HepG2 (cell line): ENCODE measurements at regions not wholly inside any gene's neighbourhood (a gene's known extent, or its start where the extent isn't known, plus 50 kb on each side); places are given as distances from the start of the nearest gene placed in this dataset.

Experiments used
- FIP1L1 ChIP-seq: fragments of 200-400 bp; formaldehyde crosslinking; IDR thresholded peaks from 2 replicates; pipeline ENCODE4 v1.6.1; 2018; ENCODE audit warnings: low read depth, mild to moderate bottlenecking, low read length, moderate library complexity, borderline replicate concordance; ENCODE audit not compliant: insufficient read depth
- FOXC1 ChIP-seq: sonication (generic); formaldehyde crosslinking; IDR thresholded peaks from 2 replicates; pipeline ENCODE4 v1.8.0; 2022; ENCODE audit warnings: mild to moderate bottlenecking, missing genetic modification reagents, borderline replicate concordance
- FOXO1 ChIP-seq: sonication (generic); formaldehyde crosslinking; IDR thresholded peaks from 2 replicates; pipeline ENCODE4 v1.4.0; 2020; ENCODE audit warnings: missing genetic modification reagents
- KLF16 ChIP-seq, 2 experiments: sonication (generic) in 1 of 2; formaldehyde crosslinking in 1 of 2; IDR thresholded peaks; 2 replicates each; pipeline versions ENCODE4 v1.6.1 to v1.8.0; 2016 to 2023; ENCODE audit warnings: missing genetic modification reagents in 2 of 2, missing compliant biosample characterization in 1 of 2
- MAZ ChIP-seq, 2 experiments: sonication (generic) in 1 of 2; formaldehyde crosslinking in 1 of 2; IDR thresholded peaks; 2 replicates each; pipeline versions ENCODE4 v1.5.0 to v1.6.1; 2012 to 2020; ENCODE audit warnings: low read depth in 2 of 2, mild to moderate bottlenecking in 2 of 2, borderline replicate concordance in 1 of 2, improper control_type of control experiment in 1 of 2, low read length in 1 of 2, missing genetic modification reagents in 1 of 2, moderate library complexity in 1 of 2
- MIER2 ChIP-seq: IDR thresholded peaks from 2 replicates; pipeline ENCODE4 v1.6.1; 2016; ENCODE audit warnings: missing biosample characterization, missing genetic modification reagents
- PHF20 ChIP-seq: sonication (generic); formaldehyde crosslinking; IDR thresholded peaks from 2 replicates; pipeline ENCODE4 v1.5.0; 2020; ENCODE audit warnings: mild to moderate bottlenecking, missing genetic modification reagents
- SIX1 ChIP-seq: sonication (generic); formaldehyde crosslinking; IDR thresholded peaks from 2 replicates; pipeline ENCODE4 v1.4.0; 2020; ENCODE audit warnings: missing genetic modification reagents, borderline replicate concordance
- SYNCRIP ChIP-seq: fragments of 200-400 bp; formaldehyde crosslinking; IDR thresholded peaks from 2 replicates; pipeline ENCODE4 v1.6.1; 2018; ENCODE audit warnings: mild to moderate bottlenecking, low read depth, low read length; ENCODE audit not compliant: insufficient read depth
- ZBTB7B ChIP-seq: sonication (generic); formaldehyde crosslinking; IDR thresholded peaks from 2 replicates; pipeline ENCODE4 v1.4.0; 2020; ENCODE audit warnings: missing genetic modification reagents
- ZNF224 ChIP-seq: sonication (generic); formaldehyde crosslinking; IDR thresholded peaks from 2 replicates; pipeline ENCODE4 v1.5.0; 2020; ENCODE audit warnings: mild to moderate bottlenecking, missing genetic modification reagents
- ZNF564 ChIP-seq: sonication (generic); formaldehyde crosslinking; IDR thresholded peaks from 2 replicates; pipeline ENCODE4 v1.8.1; 2023; ENCODE audit warnings: mild to moderate bottlenecking, missing genetic modification reagents
- ZNF569 ChIP-seq: sonication (generic); formaldehyde crosslinking; IDR thresholded peaks from 2 replicates; pipeline ENCODE4 v1.5.0; 2020; ENCODE audit warnings: mild to moderate bottlenecking, missing genetic modification reagents, moderate library complexity, borderline replicate concordance
- TF ChIP-seq, protein P1 (sequence below): sonication (generic); formaldehyde crosslinking; IDR thresholded peaks from 2 replicates; pipeline ENCODE4 v1.4.0; 2020; ENCODE audit warnings: missing genetic modification reagents, borderline replicate concordance
- TF ChIP-seq, protein P2 (sequence below), 2 experiments: sonication (generic) in 1 of 2; formaldehyde crosslinking in 1 of 2; IDR thresholded peaks; 2 replicates each; pipeline versions ENCODE4 v1.4.0 to v1.6.1; 2016 to 2020; ENCODE audit warnings: borderline replicate concordance in 1 of 2, low read depth in 1 of 2, mild to moderate bottlenecking in 1 of 2, missing genetic modification reagents in 1 of 2
- TF ChIP-seq, protein P3 (sequence below): sonication (generic); formaldehyde crosslinking; IDR thresholded peaks from 2 replicates; pipeline ENCODE4 v1.8.0; 2022; ENCODE audit warnings: missing genetic modification reagents, mild to moderate bottlenecking, inconsistent platforms, borderline replicate concordance
- TF ChIP-seq, protein P4 (sequence below): sonication (generic); formaldehyde crosslinking; IDR thresholded peaks from 2 replicates; pipeline ENCODE4 v1.4.0; 2020; ENCODE audit warnings: missing genetic modification reagents, borderline replicate concordance

DNA sequence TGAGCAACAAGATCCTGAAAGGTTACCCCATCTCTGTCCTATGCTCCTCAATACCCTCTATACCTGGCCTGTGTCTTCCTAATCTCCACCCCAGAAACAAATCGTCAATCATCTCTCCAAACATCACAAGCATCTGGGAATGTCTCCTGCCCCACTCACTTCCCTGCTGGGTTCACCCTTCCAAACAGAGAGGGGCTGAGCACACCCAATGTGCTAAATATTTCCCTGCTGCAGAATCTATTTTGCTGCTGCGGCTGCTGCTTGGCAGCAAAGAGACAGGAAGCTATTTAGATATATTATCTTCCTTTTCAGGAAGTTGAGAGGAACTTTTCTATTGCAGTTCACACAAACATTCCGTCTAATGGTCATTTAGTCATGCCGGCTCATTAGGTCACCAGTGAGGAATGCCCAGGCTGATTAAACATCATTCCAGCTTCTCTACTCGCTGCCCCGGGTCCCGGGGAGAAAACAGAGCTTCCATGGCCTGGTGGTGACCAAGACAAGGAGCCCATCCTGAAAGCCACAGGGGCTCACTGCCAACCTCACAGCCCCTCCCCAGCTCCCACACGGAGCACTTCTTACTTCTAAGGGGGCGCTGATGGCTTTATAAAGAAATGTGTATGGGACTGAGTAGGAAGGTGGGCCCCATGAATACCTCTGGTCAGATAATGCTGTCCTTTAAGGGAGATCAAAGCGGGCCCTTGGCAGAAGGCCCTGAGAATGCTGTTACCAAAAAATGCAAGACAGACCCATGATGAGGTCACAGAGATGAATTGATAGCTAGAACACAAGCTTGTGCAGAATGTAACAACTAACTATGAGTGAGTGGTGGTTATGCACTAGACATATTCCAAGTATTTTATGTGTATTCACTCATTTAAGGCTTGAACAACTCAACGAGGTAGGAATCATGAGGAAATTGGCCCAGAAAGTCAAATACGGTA lies 218.3 kb downstream of the SOX9 start (continued):
- TF ChIP-seq, protein P1, sequence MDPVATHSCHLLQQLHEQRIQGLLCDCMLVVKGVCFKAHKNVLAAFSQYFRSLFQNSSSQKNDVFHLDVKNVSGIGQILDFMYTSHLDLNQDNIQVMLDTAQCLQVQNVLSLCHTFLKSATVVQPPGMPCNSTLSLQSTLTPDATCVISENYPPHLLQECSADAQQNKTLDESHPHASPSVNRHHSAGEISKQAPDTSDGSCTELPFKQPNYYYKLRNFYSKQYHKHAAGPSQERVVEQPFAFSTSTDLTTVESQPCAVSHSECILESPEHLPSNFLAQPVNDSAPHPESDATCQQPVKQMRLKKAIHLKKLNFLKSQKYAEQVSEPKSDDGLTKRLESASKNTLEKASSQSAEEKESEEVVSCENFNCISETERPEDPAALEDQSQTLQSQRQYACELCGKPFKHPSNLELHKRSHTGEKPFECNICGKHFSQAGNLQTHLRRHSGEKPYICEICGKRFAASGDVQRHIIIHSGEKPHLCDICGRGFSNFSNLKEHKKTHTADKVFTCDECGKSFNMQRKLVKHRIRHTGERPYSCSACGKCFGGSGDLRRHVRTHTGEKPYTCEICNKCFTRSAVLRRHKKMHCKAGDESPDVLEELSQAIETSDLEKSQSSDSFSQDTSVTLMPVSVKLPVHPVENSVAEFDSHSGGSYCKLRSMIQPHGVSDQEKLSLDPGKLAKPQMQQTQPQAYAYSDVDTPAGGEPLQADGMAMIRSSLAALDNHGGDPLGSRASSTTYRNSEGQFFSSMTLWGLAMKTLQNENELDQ (CRISPR knock-in tag) = no peak
- TF ChIP-seq FIP1L1 (no peak), MIER2 (CRISPR knock-in tag) (no peak), ZBTB7B (CRISPR knock-in tag) (peak; percentile 77), FOXO1 (no peak), SYNCRIP (no peak), SIX1 (CRISPR knock-in tag) (peak; percentile 41; the same call in 1 of the 2 replicates), FOXC1 (CRISPR knock-in tag) (no peak), KLF16 (CRISPR knock-in tag; IDR thresholded peaks at IDR 0.05) (no peak), MAZ (IDR thresholded peaks at IDR 0.05; ENCODE audit: borderline replicate concordance, low read depth, low read length) (no peak), MAZ (CRISPR knock-in tag; IDR thresholded peaks at IDR 0.05; ENCODE audit: low read depth) (no peak), PHF20 (no peak), ZNF564 (CRISPR knock-in tag) (no peak), ZNF569 (CRISPR knock-in tag) (no peak), ZNF224 (CRISPR knock-in tag) (no peak)
- TF ChIP-seq, protein P2, sequence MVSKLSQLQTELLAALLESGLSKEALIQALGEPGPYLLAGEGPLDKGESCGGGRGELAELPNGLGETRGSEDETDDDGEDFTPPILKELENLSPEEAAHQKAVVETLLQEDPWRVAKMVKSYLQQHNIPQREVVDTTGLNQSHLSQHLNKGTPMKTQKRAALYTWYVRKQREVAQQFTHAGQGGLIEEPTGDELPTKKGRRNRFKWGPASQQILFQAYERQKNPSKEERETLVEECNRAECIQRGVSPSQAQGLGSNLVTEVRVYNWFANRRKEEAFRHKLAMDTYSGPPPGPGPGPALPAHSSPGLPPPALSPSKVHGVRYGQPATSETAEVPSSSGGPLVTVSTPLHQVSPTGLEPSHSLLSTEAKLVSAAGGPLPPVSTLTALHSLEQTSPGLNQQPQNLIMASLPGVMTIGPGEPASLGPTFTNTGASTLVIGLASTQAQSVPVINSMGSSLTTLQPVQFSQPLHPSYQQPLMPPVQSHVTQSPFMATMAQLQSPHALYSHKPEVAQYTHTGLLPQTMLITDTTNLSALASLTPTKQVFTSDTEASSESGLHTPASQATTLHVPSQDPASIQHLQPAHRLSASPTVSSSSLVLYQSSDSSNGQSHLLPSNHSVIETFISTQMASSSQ (IDR thresholded peaks at IDR 0.05; ENCODE audit: low read depth) = 0 out of 2 replicates have a peak, but pooled peaks have one; percentile 22
- TF ChIP-seq, protein P2 (CRISPR knock-in tag; IDR thresholded peaks at IDR 0.05; ENCODE audit: borderline replicate concordance) = peak; percentile 46; the same call in 1 of the 2 replicates
- TF ChIP-seq, protein P3, sequence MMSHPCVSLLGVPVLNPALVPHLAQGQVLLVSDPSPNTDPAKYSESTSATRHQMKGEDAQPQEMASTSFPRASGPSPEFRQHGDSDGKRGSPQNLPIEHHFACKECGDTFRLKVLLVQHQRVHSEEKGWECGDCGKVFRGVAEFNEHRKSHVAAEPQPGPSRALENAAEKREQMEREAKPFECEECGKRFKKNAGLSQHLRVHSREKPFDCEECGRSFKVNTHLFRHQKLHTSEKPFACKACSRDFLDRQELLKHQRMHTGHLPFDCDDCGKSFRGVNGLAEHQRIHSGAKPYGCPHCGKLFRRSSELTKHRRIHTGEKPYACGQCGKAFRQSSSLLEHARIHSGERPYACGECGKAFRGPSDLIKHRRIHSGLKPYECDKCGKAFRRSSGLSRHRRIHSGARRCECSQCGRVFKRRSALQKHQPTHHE = no peak
- TF ChIP-seq, protein P4, sequence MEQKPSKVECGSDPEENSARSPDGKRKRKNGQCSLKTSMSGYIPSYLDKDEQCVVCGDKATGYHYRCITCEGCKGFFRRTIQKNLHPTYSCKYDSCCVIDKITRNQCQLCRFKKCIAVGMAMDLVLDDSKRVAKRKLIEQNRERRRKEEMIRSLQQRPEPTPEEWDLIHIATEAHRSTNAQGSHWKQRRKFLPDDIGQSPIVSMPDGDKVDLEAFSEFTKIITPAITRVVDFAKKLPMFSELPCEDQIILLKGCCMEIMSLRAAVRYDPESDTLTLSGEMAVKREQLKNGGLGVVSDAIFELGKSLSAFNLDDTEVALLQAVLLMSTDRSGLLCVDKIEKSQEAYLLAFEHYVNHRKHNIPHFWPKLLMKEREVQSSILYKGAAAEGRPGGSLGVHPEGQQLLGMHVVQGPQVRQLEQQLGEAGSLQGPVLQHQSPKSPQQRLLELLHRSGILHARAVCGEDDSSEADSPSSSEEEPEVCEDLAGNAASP (CRISPR knock-in tag) = no peak
